ENCODE measurements at regions not wholly inside any gene's neighbourhood (a gene's known extent, or its start where the extent isn't known, plus 50 kb on each side); places are given as distances from the start of the nearest gene placed in this dataset.

DNA sequence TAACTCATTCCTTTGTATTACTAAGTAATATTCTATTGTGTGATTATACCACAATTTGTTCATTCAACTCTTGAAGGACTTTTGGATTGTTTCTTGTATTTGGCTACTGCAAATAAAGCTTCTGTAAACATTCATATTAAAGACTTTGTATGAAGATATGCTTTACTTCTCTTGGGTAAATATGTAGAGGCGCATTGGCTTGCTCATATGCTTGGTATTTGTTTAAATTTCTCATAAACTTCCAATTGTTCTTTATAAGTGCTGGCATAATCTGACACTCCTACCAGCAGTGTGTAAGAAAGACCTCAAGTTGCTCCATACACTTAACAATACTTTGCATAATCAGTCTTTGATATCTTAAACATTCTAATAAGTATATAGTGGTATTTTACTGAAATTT lies 792.8 kb upstream of the LRRTM1 start:
- no peak for TF ChIP-seq CTCF (IDR thresholded peaks at IDR 0.05)
- TF ChIP-seq POLR2A (IDR thresholded peaks at IDR 0.05): no peak

Measured in heart left ventricle (tissue), 13 donors.